NB4 (cell line): ENCODE measurements at regions not wholly inside any gene's neighbourhood (a gene's known extent, or its start where the extent isn't known, plus 50 kb on each side); places are given as distances from the start of the nearest gene placed in this dataset.
"Not testable (repeated sequence)": the region's sequence is repeated elsewhere in the genome, so short reads cannot be mapped to it uniquely, and the experiment has no call there.

Source experiments
- DNase-seq: peaks from one replicate; pipeline ENCODE4 v3.0.0; 2010; ENCODE audit warnings: low read depth
- H3K4me3 ChIP-seq: one replicate; pipeline ENCODE4 v1.5.1; 2011; ENCODE audit warnings: mild to moderate bottlenecking, low read depth, low read length, moderate library complexity
- CTCF ChIP-seq: IDR thresholded peaks from one replicate; pipeline ENCODE4 v1.5.1; 2012; ENCODE audit warnings: low read depth, low read length
- MAX ChIP-seq: IDR thresholded peaks from 2 replicates; pipeline ENCODE4 v1.6.1; 2011; ENCODE audit warnings: low read depth, low read length
- MYC ChIP-seq: IDR thresholded peaks from 2 replicates; pipeline ENCODE4 v1.6.1; 2011; ENCODE audit warnings: low read depth, low read length
- POLR2A ChIP-seq: IDR thresholded peaks from 2 replicates; pipeline ENCODE4 v1.6.1; 2011; ENCODE audit warnings: mild to moderate bottlenecking; ENCODE audit not compliant: insufficient read length; ENCODE audit errors: extremely low read depth

- no peak for TF ChIP-seq MYC
- no peak for TF ChIP-seq POLR2A
- TF ChIP-seq MAX: no peak
- no peak for TF ChIP-seq CTCF
- peak; percentile 85 for DNase-seq
- peak overlapping the region; percentile 25 for H3K4me3 ChIP-seq
Observed at GRCh38 chr18:76619261-76619620, 124.2 kb upstream of the ZNF516 start.

- no peak overlapping the region for H3K4me3 ChIP-seq
- no peak for DNase-seq
- no peak for TF ChIP-seq MYC
- no peak for TF ChIP-seq MAX
Observed at GRCh38 chr18:76618721-76619120, 123.7 kb upstream of the ZNF516 start.

- no peak for DNase-seq
- H3K4me3 ChIP-seq: no peak overlapping the region
- TF ChIP-seq POLR2A (no peak), CTCF (no peak), MYC (no peak), MAX (no peak)
Observed at GRCh38 chr18:76616373-76616772, 121.3 kb upstream of the ZNF516 start.

GRCh38 chr18:76615065-76615733, 120.2 kb upstream of the ZNF516 start:
- no peak overlapping the region for H3K4me3 ChIP-seq
- TF ChIP-seq MAX (no peak), CTCF (no peak), POLR2A (no peak), MYC (no peak)
- DNase-seq: peak; percentile 44

- TF ChIP-seq CTCF (no peak), MAX (no peak), MYC (no peak), POLR2A (no peak)
- no peak overlapping the region for H3K4me3 ChIP-seq
- no peak for DNase-seq
Observed at GRCh38 chr18:76613755-76614120, 118.7 kb upstream of the ZNF516 start.

- DNase-seq: no peak
- no peak overlapping the region for H3K4me3 ChIP-seq
- TF ChIP-seq POLR2A: no peak
- no peak for TF ChIP-seq MAX
- TF ChIP-seq CTCF: no peak
- TF ChIP-seq MYC: no peak
Observed at GRCh38 chr18:76613053-76613754, 118.2 kb upstream of the ZNF516 start.

- H3K4me3 ChIP-seq, DNase-seq: not testable (repeated sequence)
Observed at GRCh38 chr18:76611750-76612045, 116.7 kb upstream of the ZNF516 start.
